K562 (cell line): ENCODE measurements at regions not wholly inside any gene's neighbourhood (a gene's known extent, or its start where the extent isn't known, plus 50 kb on each side); places are given as distances from the start of the nearest gene placed in this dataset.

Source experiments
- AFF4 ChIP-seq: sonication (generic); formaldehyde crosslinking; IDR thresholded peaks from 2 replicates; pipeline ENCODE4 v1.8.0; 2023; ENCODE audit warnings: mild to moderate bottlenecking, missing genetic modification reagents
- ARID2 ChIP-seq: fragments of 450-650 bp; IDR thresholded peaks from 2 replicates; pipeline ENCODE4 v1.6.1; 2017; ENCODE audit warnings: antibody characterized with exemption, mild to moderate bottlenecking
- CBFA2T3 ChIP-seq: fragments of 450-650 bp; IDR thresholded peaks from 2 replicates; pipeline ENCODE4 v1.6.1; 2017
- CBX5 ChIP-seq: IDR thresholded peaks from 2 replicates; pipeline ENCODE4 v1.6.1; 2014; ENCODE audit warnings: low read depth, borderline replicate concordance
- CHD2 ChIP-seq: IDR thresholded peaks from 2 replicates; pipeline ENCODE4 v1.6.1; 2011; ENCODE audit warnings: low read depth, low read length
- CREBBP ChIP-seq: IDR thresholded peaks from one replicate; pipeline ENCODE4 v1.6.1; 2012; ENCODE audit warnings: low read depth, mild to moderate bottlenecking, control low read depth, inconsistent platforms, low read length
- EP400 ChIP-seq: fragments of 450-650 bp; IDR thresholded peaks from 2 replicates; pipeline ENCODE4 v1.6.1; 2017; ENCODE audit warnings: antibody characterized with exemption, mild to moderate bottlenecking, moderate library complexity
- ESRRA ChIP-seq: fragments of 450-650 bp; IDR thresholded peaks from 2 replicates; pipeline ENCODE4 v1.6.1; 2014; ENCODE audit warnings: low read depth, mild to moderate bottlenecking, moderate library complexity, borderline replicate concordance
- GABPB1 ChIP-seq: sonication (generic); formaldehyde crosslinking; IDR thresholded peaks from 2 replicates; pipeline ENCODE4 v1.8.0; 2022; ENCODE audit warnings: mild to moderate bottlenecking, missing genetic modification reagents
- GATA2 ChIP-seq: sonication (generic); formaldehyde crosslinking; IDR thresholded peaks from 2 replicates; pipeline ENCODE4 v1.4.0; 2020; ENCODE audit warnings: mild to moderate bottlenecking, missing genetic modification reagents
- HES1 ChIP-seq: fragments of 450-650 bp; IDR thresholded peaks from 2 replicates; pipeline ENCODE4 v1.6.1; 2016; ENCODE audit warnings: low read depth, mild to moderate bottlenecking, moderate library complexity
- HIVEP1 ChIP-seq: fragments of 250-450 bp; sonication (Bioruptor Pico); IDR thresholded peaks from 2 replicates; pipeline ENCODE4 v1.4.0; 2020; ENCODE audit warnings: mild to moderate bottlenecking
- HMG20B ChIP-seq: fragments of 250-450 bp; sonication (Bioruptor Pico); IDR thresholded peaks from 2 replicates; pipeline ENCODE4 v1.5.0; 2021; ENCODE audit warnings: mild to moderate bottlenecking
- L3MBTL2 ChIP-seq: fragments of 450-650 bp; IDR thresholded peaks from 2 replicates; pipeline ENCODE4 v1.6.1; 2016; ENCODE audit warnings: mild to moderate bottlenecking, moderate library complexity
- LARP7 ChIP-seq: fragments of 450-650 bp; IDR thresholded peaks from 2 replicates; pipeline ENCODE4 v1.6.1; 2016
- LCOR ChIP-seq: sonication (generic); formaldehyde crosslinking; IDR thresholded peaks from 2 replicates; pipeline ENCODE4 v1.8.0; 2022; ENCODE audit warnings: mild to moderate bottlenecking, missing genetic modification reagents
- PHB2 ChIP-seq: fragments of 450-650 bp; IDR thresholded peaks from 2 replicates; pipeline ENCODE4 v1.6.1; 2017; ENCODE audit warnings: low read depth
- USF1 ChIP-seq: sonication (generic); formaldehyde crosslinking; IDR thresholded peaks from 2 replicates; pipeline ENCODE4 v1.9.0; 2022; ENCODE audit warnings: mild to moderate bottlenecking, missing genetic modification reagents
- VEZF1 ChIP-seq: fragments of 200-800 bp; sonication (Bioruptor generic); IDR thresholded peaks from 2 replicates; pipeline ENCODE4 v1.6.1; 2017; ENCODE audit warnings: missing genetic modification characterization, missing compliant biosample characterization
- XRCC5 ChIP-seq: fragments of 200-400 bp; formaldehyde crosslinking; IDR thresholded peaks from 2 replicates; pipeline ENCODE4 v1.6.1; 2017; ENCODE audit warnings: low read depth, mild to moderate bottlenecking, low read length
- ZNF280B ChIP-seq: fragments of 250-450 bp; sonication (Bioruptor Pico); IDR thresholded peaks from 2 replicates; pipeline ENCODE4 v1.5.1; 2021; ENCODE audit warnings: mild to moderate bottlenecking
- ZNF282 ChIP-seq: sonication (generic); formaldehyde crosslinking; IDR thresholded peaks from 2 replicates; pipeline ENCODE4 v1.8.1; 2023; ENCODE audit warnings: missing genetic modification reagents

- TF ChIP-seq HES1 = no peak
- TF ChIP-seq LCOR (CRISPR knock-in tag) = peak; percentile 65; the same call in 1 of the 2 replicates
- TF ChIP-seq ESRRA = no peak
- TF ChIP-seq HIVEP1 = no peak
- no peak for TF ChIP-seq ARID2
- no peak for TF ChIP-seq LARP7
- TF ChIP-seq ZNF282 (CRISPR knock-in tag) = no peak
- no peak for TF ChIP-seq GATA2 (CRISPR knock-in tag)
- no peak; the same call in 1 of the 2 replicates for TF ChIP-seq VEZF1 (CRISPR knock-in tag)
- no peak for TF ChIP-seq CBX5
- no peak for TF ChIP-seq GABPB1 (CRISPR knock-in tag)
- no peak for TF ChIP-seq CHD2
- TF ChIP-seq HMG20B (CRISPR knock-in tag) = no peak
- TF ChIP-seq AFF4 (CRISPR knock-in tag) = no peak
- no peak for TF ChIP-seq PHB2
- no peak for TF ChIP-seq CREBBP
- TF ChIP-seq ZNF280B = no peak
- no peak for TF ChIP-seq CBFA2T3
- peak; percentile 67 for TF ChIP-seq L3MBTL2
- TF ChIP-seq USF1 (CRISPR knock-in tag) = no peak
- TF ChIP-seq EP400 = no peak
- TF ChIP-seq XRCC5 = no peak
Observed at GRCh38 chr12:89251342-89252271, 100.7 kb downstream of the DUSP6 start (continued).
